Naive thymus-derived CD4-positive, alpha-beta T cell (primary cell): ENCODE measurements at regions not wholly inside any gene's neighbourhood (a gene's known extent, or its start where the extent isn't known, plus 50 kb on each side); places are given as distances from the start of the nearest gene placed in this dataset.

Experiments
- ATAC-seq: fragments of 150-1000 bp; cut with Tn5 transposase; 2 replicates; pipeline ENCODE4 v1.10.0; 2021; ENCODE audit warnings: mild to moderate bottlenecking, moderate library complexity
- CTCF ChIA-PET: fragments of 350-600 bp; sonication (Branson Sonifier 250); formaldehyde crosslinking; loops from one replicate; lab custom pipeline; 2021; ENCODE audit warnings: antibody characterized with exemption; lab: Charles Lee
- POLR2A ChIA-PET: fragments of 350-600 bp; sonication (Branson Sonifier 250); formaldehyde crosslinking; loops from one replicate; lab custom pipeline; 2021; ENCODE audit warnings: antibody characterized with exemption, inconsistent platforms; lab: Charles Lee
- DNase-seq, 9 donors: peaks; one replicate each; pipeline versions ENCODE4 v3.0.0 to v3.0.0-alpha.2; 2020 to 2022; ENCODE audit warnings: mixed read lengths in 1 of 9
- H3K27ac ChIP-seq: one replicate; pipeline ENCODE4 v1.7.0; 2013; ENCODE audit warnings: mild to moderate bottlenecking, low read depth, low read length, moderate library complexity
- H3K27me3 ChIP-seq, 2 donors: one replicate each; pipeline ENCODE4 v1.7.0; 2013; ENCODE audit warnings: low read length in 2 of 2, mild to moderate bottlenecking in 2 of 2, moderate library complexity in 2 of 2; ENCODE audit not compliant: control insufficient read depth in 2 of 2, insufficient read depth in 2 of 2
- H3K36me3 ChIP-seq, 3 experiments: 1 replicate in 2 of 3; 2 replicates in 1 of 3; pipeline ENCODE4 v1.7.0; 2013; ENCODE audit warnings: low read length in 3 of 3, mild to moderate bottlenecking in 3 of 3, moderate library complexity in 1 of 3; ENCODE audit not compliant: insufficient read depth in 3 of 3, control insufficient read depth in 2 of 3
- H3K4me1 ChIP-seq, 2 donors: one replicate each; pipeline ENCODE4 v1.7.0; 2013; ENCODE audit warnings: low read length in 2 of 2, mild to moderate bottlenecking in 2 of 2, moderate library complexity in 1 of 2; ENCODE audit not compliant: control insufficient read depth in 2 of 2, insufficient read depth in 2 of 2
- H3K4me3 ChIP-seq: 2 replicates; pipeline ENCODE4 v1.7.0; 2013; ENCODE audit warnings: mild to moderate bottlenecking, low read length
- H3K9me3 ChIP-seq, 3 experiments: 1 replicate in 2 of 3; 2 replicates in 1 of 3; pipeline ENCODE4 v1.7.0; 2013; ENCODE audit warnings: low read length in 3 of 3; ENCODE audit not compliant: control insufficient read depth in 2 of 3
- H3K27ac Mint-ChIP-seq, 9 donors: one replicate each; pipeline ENCODE4 v1.8.0; 2020 to 2022; ENCODE audit warnings: mixed read lengths in 9 of 9, mild to moderate bottlenecking in 8 of 9, moderate library complexity in 5 of 9, inconsistent platforms in 2 of 9
- H3K27me3 Mint-ChIP-seq, 5 donors: one replicate each; pipeline ENCODE4 v1.8.0; 2021 to 2022; ENCODE audit warnings: mixed read lengths in 5 of 5, mild to moderate bottlenecking in 1 of 5
- H3K36me3 Mint-ChIP-seq, 5 donors: one replicate each; pipeline ENCODE4 v1.8.0; 2020 to 2022; ENCODE audit warnings: mixed read lengths in 5 of 5, mild to moderate bottlenecking in 3 of 5, inconsistent platforms in 1 of 5
- H3K4me1 Mint-ChIP-seq, 7 donors: one replicate each; pipeline ENCODE4 v1.8.0; 2020 to 2022; ENCODE audit warnings: mixed read lengths in 7 of 7, mild to moderate bottlenecking in 3 of 7, inconsistent platforms in 1 of 7
- H3K4me3 Mint-ChIP-seq, 10 donors: one replicate each; pipeline ENCODE4 v1.8.0; 2020 to 2022; ENCODE audit warnings: mild to moderate bottlenecking in 10 of 10, mixed read lengths in 10 of 10, moderate library complexity in 6 of 10, inconsistent platforms in 2 of 10
- H3K9me3 Mint-ChIP-seq, 11 donors: one replicate each; pipeline ENCODE4 v1.8.0; 2020 to 2022; ENCODE audit warnings: mixed read lengths in 11 of 11, mild to moderate bottlenecking in 4 of 11, inconsistent platforms in 1 of 11, moderate library complexity in 1 of 11
- intact Hi-C, 2 donors: fragments of 100-400 bp; cut with micrococcal nuclease; formaldehyde crosslinking; loops; one replicate each; pipeline ENCODE4 v1.15.1; 2023

- H3K27ac Mint-ChIP-seq = no peak overlapping the region
- CTCF ChIA-PET = no interaction called here
- intact Hi-C loops = no loop called here
- no peak for DNase-seq
- peaks cover 0 to 3% (median 0%) of the 10 kb centered on the region in 11 donors for H3K9me3 Mint-ChIP-seq
- Histone ChIP-seq H3K27ac (no peak overlapping the region), H3K27me3 (no peaks in the 10 kb centered on the region), H3K4me1 (no peaks in the 10 kb centered on the region), H3K4me3 (no peak overlapping the region), H3K36me3 (no peaks in the 10 kb centered on the region), H3K9me3 (no peaks in the 10 kb centered on the region)
- POLR2A ChIA-PET = no interaction called here
- peaks cover 0 to 1% (median 0%) of the 10 kb centered on the region in 7 donors for H3K4me1 Mint-ChIP-seq
- H3K27me3 Mint-ChIP-seq = peaks cover 5 to 65% (median 20%) of the 10 kb centered on the region in 5 donors
- no peaks in the 10 kb centered on the region for H3K36me3 Mint-ChIP-seq
- ATAC-seq = no peak
- no peak overlapping the region for H3K4me3 Mint-ChIP-seq
Observed at GRCh38 chr2:883803-884748, 66.6 kb upstream of the SNTG2 start.

GRCh38 chr2:883260-883802, 67.3 kb upstream of the SNTG2 start:
- H3K9me3 ChIP-seq = no peaks in the 10 kb centered on the region
- POLR2A ChIA-PET = no interaction called here

GRCh38 chr2:881204-881918, 69.3 kb upstream of the SNTG2 start:
- Mint-ChIP-seq H3K4me1 (no peaks in the 10 kb centered on the region), H3K9me3 (peaks cover 0 to 3% (median 0%) of the 10 kb centered on the region in 11 donors), H3K27ac (no peak overlapping the region), H3K4me3 (no peak overlapping the region), H3K36me3 (no peaks in the 10 kb centered on the region), H3K27me3 (peaks cover 5 to 51% (median 20%) of the 10 kb centered on the region in 5 donors)
- H3K4me3 ChIP-seq = no peak overlapping the region
- ChIA-PET POLR2A (interaction anchor here (0.6 kb wide), 1 partner anchor 616 kb away, joined by 3 read pairs; no protein-coding TSS in a partner anchor), CTCF (no interaction called here)
- H3K4me1 ChIP-seq = no peaks in the 10 kb centered on the region
- no peak overlapping the region for H3K27ac ChIP-seq
- no peaks in the 10 kb centered on the region for H3K36me3 ChIP-seq
- intact Hi-C loops = no loop called here
- H3K27me3 ChIP-seq = no peaks in the 10 kb centered on the region
- no peaks in the 10 kb centered on the region for H3K9me3 ChIP-seq
- DNase-seq (no peak), ATAC-seq (no peak)

More at GRCh38 chr2:883260-883802, 67.3 kb upstream of the SNTG2 start:
- no peak overlapping the region for H3K27ac ChIP-seq
- DNase-seq (no peak), ATAC-seq (no peak)
- Mint-ChIP-seq H3K36me3 (no peaks in the 10 kb centered on the region), H3K4me1 (no peaks in the 10 kb centered on the region), H3K27me3 (peaks cover 5 to 64% (median 20%) of the 10 kb centered on the region in 5 donors), H3K4me3 (no peak overlapping the region), H3K9me3 (peaks cover 0 to 3% (median 0%) of the 10 kb centered on the region in 11 donors), H3K27ac (no peak overlapping the region)
- no peaks in the 10 kb centered on the region for H3K27me3 ChIP-seq
- no peaks in the 10 kb centered on the region for H3K36me3 ChIP-seq
- CTCF ChIA-PET = no interaction called here
- intact Hi-C loops = no loop called here
- no peak overlapping the region for H3K4me3 ChIP-seq
- no peaks in the 10 kb centered on the region for H3K4me1 ChIP-seq

- Mint-ChIP-seq H3K27ac (no peak overlapping the region), H3K4me1 (no peaks in the 10 kb centered on the region), H3K36me3 (no peaks in the 10 kb centered on the region), H3K27me3 (peaks cover 5 to 51% (median 20%) of the 10 kb centered on the region in 5 donors), H3K4me3 (no peak overlapping the region), H3K9me3 (peaks cover 0 to 3% (median 0%) of the 10 kb centered on the region in 11 donors)
- ChIA-PET CTCF (no interaction called here), POLR2A (no interaction called here)
- H3K36me3 ChIP-seq = no peaks in the 10 kb centered on the region
- intact Hi-C loops = no loop called here
- H3K9me3 ChIP-seq = no peaks in the 10 kb centered on the region
- no peaks in the 10 kb centered on the region for H3K27me3 ChIP-seq
- no peak for ATAC-seq
- no peak overlapping the region for H3K4me3 ChIP-seq
- DNase-seq = no peak
- H3K4me1 ChIP-seq = no peaks in the 10 kb centered on the region
- H3K27ac ChIP-seq = no peak overlapping the region
Observed at GRCh38 chr2:880201-880970, 70.3 kb upstream of the SNTG2 start.

GRCh38 chr2:879540-879939, 71.1 kb upstream of the SNTG2 start:
- H3K4me3 Mint-ChIP-seq = no peak overlapping the region
- no peaks in the 10 kb centered on the region for H3K36me3 Mint-ChIP-seq
- peaks cover 0 to 1% (median 0%) of the 10 kb centered on the region in 7 donors for H3K4me1 Mint-ChIP-seq
- no peaks in the 10 kb centered on the region for H3K27me3 ChIP-seq
- intact Hi-C loops = no loop called here
- H3K27ac Mint-ChIP-seq = no peak overlapping the region
- DNase-seq = no peak
- ATAC-seq = no peak
- no peaks in the 10 kb centered on the region for H3K9me3 ChIP-seq
- H3K4me1 ChIP-seq = no peaks in the 10 kb centered on the region
- no peak overlapping the region for H3K27ac ChIP-seq
- CTCF ChIA-PET = no interaction called here
- POLR2A ChIA-PET = no interaction called here
- H3K9me3 Mint-ChIP-seq = peaks cover 0 to 3% (median 0%) of the 10 kb centered on the region in 11 donors
- no peaks in the 10 kb centered on the region for H3K36me3 ChIP-seq
- H3K4me3 ChIP-seq = no peak overlapping the region
- H3K27me3 Mint-ChIP-seq = peaks cover 5 to 43% (median 14%) of the 10 kb centered on the region in 5 donors

GRCh38 chr2:878245-878930, 72.3 kb upstream of the SNTG2 start:
- peaks cover 0 to 3% (median 0%) of the 10 kb centered on the region in 11 donors for H3K9me3 Mint-ChIP-seq
- H3K27ac Mint-ChIP-seq = no peak overlapping the region
- DNase-seq (no peak), ATAC-seq (peak; percentile 23)
- Histone ChIP-seq H3K4me3 (no peak overlapping the region), H3K27ac (no peak overlapping the region), H3K4me1 (no peaks in the 10 kb centered on the region), H3K27me3 (no peaks in the 10 kb centered on the region), H3K36me3 (no peaks in the 10 kb centered on the region), H3K9me3 (no peaks in the 10 kb centered on the region)
- H3K4me3 Mint-ChIP-seq = no peak overlapping the region
- intact Hi-C loops = no loop called here
- H3K36me3 Mint-ChIP-seq = no peaks in the 10 kb centered on the region
- ChIA-PET CTCF (no interaction called here), POLR2A (no interaction called here)
- H3K4me1 Mint-ChIP-seq = peaks cover 0 to 1% (median 0%) of the 10 kb centered on the region in 7 donors
- peaks cover 5 to 31% (median 8%) of the 10 kb centered on the region in 5 donors for H3K27me3 Mint-ChIP-seq
